Stimulated activated naive CD8-positive, alpha-beta T cell treated with anti-CD3 and anti-CD28 coated beads, Interleukin-15, amount 100 ng/mL, for 72 hours (primary cell): ENCODE measurements at regions not wholly inside any gene's neighbourhood (a gene's known extent, or its start where the extent isn't known, plus 50 kb on each side); places are given as distances from the start of the nearest gene placed in this dataset.
"Not testable (repeated sequence)": the region's sequence is repeated elsewhere in the genome, so short reads cannot be mapped to it uniquely, and the experiment has no call there.

Experiments
- ATAC-seq: fragments of 150-1000 bp; cut with Tn5 transposase; 2 replicates; pipeline ENCODE4 v1.10.0; 2021; ENCODE audit warnings: mild to moderate bottlenecking, moderate library complexity
- DNase-seq, 2 donors: peaks; one replicate each; pipeline ENCODE4 v3.0.0; 2021 to 2022
- H3K27ac Mint-ChIP-seq, 2 donors: one replicate each; pipeline ENCODE4 v1.8.0; 2022; ENCODE audit warnings: mild to moderate bottlenecking in 2 of 2, mixed read lengths in 2 of 2, moderate library complexity in 2 of 2
- H3K27me3 Mint-ChIP-seq: one replicate; pipeline ENCODE4 v1.8.0; 2022; ENCODE audit warnings: mixed read lengths
- H3K4me1 Mint-ChIP-seq: one replicate; pipeline ENCODE4 v1.8.0; 2022; ENCODE audit warnings: mild to moderate bottlenecking, mixed read lengths
- H3K4me3 Mint-ChIP-seq, 2 donors: one replicate each; pipeline ENCODE4 v1.8.0; 2022; ENCODE audit warnings: mild to moderate bottlenecking in 2 of 2, mixed read lengths in 2 of 2, moderate library complexity in 1 of 2
- H3K9me3 Mint-ChIP-seq, 2 donors: one replicate each; pipeline ENCODE4 v1.8.0; 2022; ENCODE audit warnings: mixed read lengths in 2 of 2

- Mint-ChIP-seq H3K27ac (no peak overlapping the region), H3K4me3 (no peak overlapping the region), H3K9me3 (peaks cover 9 to 11% of the 10 kb centered on the region in 2 donors), H3K27me3 (no peaks in the 10 kb centered on the region), H3K4me1 (no peaks in the 10 kb centered on the region)
- ATAC-seq (no peak), DNase-seq (no peak)
These were observed 1482.8 kb downstream of the SLITRK5 start for GRCh38 chr13:89153941-89154340.

- Mint-ChIP-seq H3K27ac (no peak overlapping the region), H3K27me3 (no peaks in the 10 kb centered on the region), H3K9me3 (peaks cover 5 to 14% of the 10 kb centered on the region in 2 donors), H3K4me1 (no peaks in the 10 kb centered on the region), H3K4me3 (no peak overlapping the region)
- DNase-seq (no peak), ATAC-seq (no peak)
These were observed 1491.9 kb downstream of the SLITRK5 start for GRCh38 chr13:89163096-89163495.

- no peak overlapping the region for H3K4me3 Mint-ChIP-seq
- DNase-seq (no peak), ATAC-seq (no peak)
- no peaks in the 10 kb centered on the region for H3K27me3 Mint-ChIP-seq
- H3K9me3 Mint-ChIP-seq = peaks cover 0 to 7% of the 10 kb centered on the region in 2 donors
- H3K4me1 Mint-ChIP-seq = no peaks in the 10 kb centered on the region
- no peak overlapping the region for H3K27ac Mint-ChIP-seq
These were observed 1494.5 kb downstream of the SLITRK5 start for GRCh38 chr13:89165685-89166084.

GRCh38 chr13:89169951-89170350 lies 1498.8 kb downstream of the SLITRK5 start:
- no peak for DNase-seq
- no peaks in the 10 kb centered on the region for H3K27me3 Mint-ChIP-seq
- no peak overlapping the region for H3K27ac Mint-ChIP-seq
- ATAC-seq = no peak
- H3K9me3 Mint-ChIP-seq = no peaks in the 10 kb centered on the region
- H3K4me3 Mint-ChIP-seq = no peak overlapping the region
- no peaks in the 10 kb centered on the region for H3K4me1 Mint-ChIP-seq

GRCh38 chr13:89181041-89181440 lies 1509.9 kb downstream of the SLITRK5 start:
- H3K9me3 Mint-ChIP-seq = peaks cover 7 to 19% of the 10 kb centered on the region in 2 donors
- ATAC-seq (no peak), DNase-seq (no peak)
- H3K27me3 Mint-ChIP-seq = no peaks in the 10 kb centered on the region
- no peak overlapping the region for H3K27ac Mint-ChIP-seq
- H3K4me1 Mint-ChIP-seq = no peaks in the 10 kb centered on the region
- no peak overlapping the region for H3K4me3 Mint-ChIP-seq

- Mint-ChIP-seq H3K9me3 (peaks cover 0 to 6% of the 10 kb centered on the region in 2 donors), H3K4me3 (no peak overlapping the region), H3K27ac (no peak overlapping the region), H3K4me1 (no peaks in the 10 kb centered on the region), H3K27me3 (no peaks in the 10 kb centered on the region)
- ATAC-seq (no peak), DNase-seq (no peak)
These were observed 1528.0 kb downstream of the SLITRK5 start for GRCh38 chr13:89199138-89199537.

GRCh38 chr13:89204435-89204834 lies 1533.3 kb downstream of the SLITRK5 start:
- no peak overlapping the region for H3K27ac Mint-ChIP-seq
- no peaks in the 10 kb centered on the region for H3K27me3 Mint-ChIP-seq
- DNase-seq (no peak), ATAC-seq (no peak)
- no peak overlapping the region for H3K4me3 Mint-ChIP-seq
- H3K4me1 Mint-ChIP-seq = no peaks in the 10 kb centered on the region
- peaks cover 0 to 4% of the 10 kb centered on the region in 2 donors for H3K9me3 Mint-ChIP-seq

- Mint-ChIP-seq H3K27me3 (no peaks in the 10 kb centered on the region), H3K27ac (no peak overlapping the region), H3K9me3 (peaks cover 0 to 4% of the 10 kb centered on the region in 2 donors), H3K4me1 (no peaks in the 10 kb centered on the region), H3K4me3 (no peak overlapping the region)
- ATAC-seq (no peak), DNase-seq (no peak)
These were observed 1534.8 kb downstream of the SLITRK5 start for GRCh38 chr13:89205856-89206520.

GRCh38 chr13:89212186-89212585 lies 1541.0 kb downstream of the SLITRK5 start:
- no peak for ATAC-seq
- H3K9me3 Mint-ChIP-seq = no peaks in the 10 kb centered on the region
- no peaks in the 10 kb centered on the region for H3K27me3 Mint-ChIP-seq
- no peak overlapping the region for H3K4me3 Mint-ChIP-seq
- H3K27ac Mint-ChIP-seq = no peak overlapping the region
- DNase-seq = no peak
- H3K4me1 Mint-ChIP-seq = no peaks in the 10 kb centered on the region

- DNase-seq (no peak), ATAC-seq (no peak)
- H3K9me3 Mint-ChIP-seq = no peaks in the 10 kb centered on the region
- H3K27ac Mint-ChIP-seq = no peak overlapping the region
- no peaks in the 10 kb centered on the region for H3K4me1 Mint-ChIP-seq
- H3K4me3 Mint-ChIP-seq = no peak overlapping the region
- no peaks in the 10 kb centered on the region for H3K27me3 Mint-ChIP-seq
These were observed 1543.0 kb downstream of the SLITRK5 start for GRCh38 chr13:89214185-89214584.

GRCh38 chr13:89215319-89215718 lies 1544.1 kb downstream of the SLITRK5 start:
- H3K27ac Mint-ChIP-seq, H3K9me3 Mint-ChIP-seq, ATAC-seq, H3K4me3 Mint-ChIP-seq, H3K4me1 Mint-ChIP-seq, DNase-seq, H3K27me3 Mint-ChIP-seq: not testable (repeated sequence)

- H3K9me3 Mint-ChIP-seq = peaks cover 4 to 13% of the 10 kb centered on the region in 2 donors
- ATAC-seq = no peak
These were observed 1546.6 kb downstream of the SLITRK5 start for GRCh38 chr13:89217813-89218212.

GRCh38 chr13:89221557-89222158 lies 1550.5 kb downstream of the SLITRK5 start:
- H3K4me1 Mint-ChIP-seq = no peaks in the 10 kb centered on the region
- no peaks in the 10 kb centered on the region for H3K27me3 Mint-ChIP-seq
- DNase-seq = no peak
- H3K9me3 Mint-ChIP-seq = peaks cover 4 to 13% of the 10 kb centered on the region in 2 donors
- no peak overlapping the region for H3K27ac Mint-ChIP-seq
- no peak overlapping the region for H3K4me3 Mint-ChIP-seq
- no peak for ATAC-seq

More at GRCh38 chr13:89217813-89218212, 1546.6 kb downstream of the SLITRK5 start:
- Mint-ChIP-seq H3K27me3 (no peaks in the 10 kb centered on the region), H3K4me3 (no peak overlapping the region), H3K4me1 (no peaks in the 10 kb centered on the region), H3K27ac (no peak overlapping the region)
- DNase-seq = no peak

GRCh38 chr13:89227356-89227755 lies 1556.2 kb downstream of the SLITRK5 start:
- DNase-seq (no peak), ATAC-seq (no peak)
- Mint-ChIP-seq H3K4me1 (no peaks in the 10 kb centered on the region), H3K27me3 (no peaks in the 10 kb centered on the region), H3K27ac (no peak overlapping the region), H3K4me3 (no peak overlapping the region), H3K9me3 (peaks cover 12 to 13% of the 10 kb centered on the region in 2 donors)

- no peak overlapping the region for H3K4me3 Mint-ChIP-seq
- no peak for DNase-seq
These were observed 1567.3 kb downstream of the SLITRK5 start for GRCh38 chr13:89238496-89238895.

GRCh38 chr13:89239361-89240127 lies 1568.4 kb downstream of the SLITRK5 start:
- ATAC-seq = no peak
- Mint-ChIP-seq H3K27ac (no peak overlapping the region), H3K4me1 (no peaks in the 10 kb centered on the region), H3K9me3 (peaks cover 0 to 17% of the 10 kb centered on the region in 2 donors), H3K27me3 (no peaks in the 10 kb centered on the region), H3K4me3 (no peak overlapping the region)
- no peak for DNase-seq

More at GRCh38 chr13:89238496-89238895, 1567.3 kb downstream of the SLITRK5 start:
- ATAC-seq = no peak
- Mint-ChIP-seq H3K9me3 (peaks cover 0 to 10% of the 10 kb centered on the region in 2 donors), H3K27ac (no peak overlapping the region), H3K27me3 (no peaks in the 10 kb centered on the region), H3K4me1 (no peaks in the 10 kb centered on the region)
